Psoas muscle (tissue), 7 donors: ENCODE measurements at regions not wholly inside any gene's neighbourhood (a gene's known extent, or its start where the extent isn't known, plus 50 kb on each side); places are given as distances from the start of the nearest gene placed in this dataset.

ENCODE experiments used
- ATAC-seq, 4 donors: fragments of 200-7000 bp; cut with Tn5 transposase; one replicate each; pipeline ENCODE4 v1.9.1; 2020; ENCODE audit warnings: moderate library complexity in 3 of 4, mild to moderate bottlenecking in 2 of 4
- DNase-seq, 2 donors: peaks; one replicate each; pipeline ENCODE4 v3.0.0-alpha.2; 2020
- H3K27ac ChIP-seq: fragments of 200-600 bp; one replicate; pipeline ENCODE4 v1.8.0; 2022
- H3K27me3 ChIP-seq, 3 donors: fragments of 200-600 bp in 1 of 3; one replicate each; pipeline versions ENCODE4 v1.6.1 to v1.8.0; 2013 to 2022; ENCODE audit warnings: low read length in 2 of 3, mild to moderate bottlenecking in 2 of 3, moderate library complexity in 1 of 3; ENCODE audit not compliant: insufficient read depth in 3 of 3
- H3K36me3 ChIP-seq, 2 donors: fragments of 200-600 bp in 1 of 2; one replicate each; pipeline versions ENCODE4 v1.6.1 to v1.8.0; 2013 to 2022; ENCODE audit warnings: low read depth in 1 of 2, mild to moderate bottlenecking in 1 of 2, moderate library complexity in 1 of 2; ENCODE audit not compliant: insufficient read depth in 1 of 2
- H3K4me1 ChIP-seq: fragments of 200-600 bp; one replicate; pipeline ENCODE4 v1.8.0; 2022
- H3K4me3 ChIP-seq: fragments of 200-600 bp; one replicate; pipeline ENCODE4 v1.8.0; 2022; ENCODE audit warnings: mild to moderate bottlenecking
- H3K9me3 ChIP-seq: fragments of 200-600 bp; one replicate; pipeline ENCODE4 v1.8.0; 2022
- WGBS, 3 donors: extraction: QIAGEN DNeasy Blood & Tissue Kit; methylation state at CpG; one replicate each; pipeline versions ENCODE4 v1.1.6 to v1.1.7; 2013; 5-methylcytosine and 5-hydroxymethylcytosine counted together
- intact Hi-C, 2 donors: fragments of 100-400 bp; cut with DNase I; formaldehyde crosslinking; loops; one replicate each; pipeline versions ENCODE4 v1.11.0 to v1.14.2; 2022
- TF ChIP-seq, protein P1 (sequence below): fragments of 200-600 bp; IDR thresholded peaks from one replicate; pipeline ENCODE4 v1.8.0; 2022; ENCODE audit warnings: antibody characterized with exemption
- donor health status: healthy with polysubstance abuse.
- donor health status: DM: no; HTN: no; CAD: no; lungs with moderate emphysema.
- donor health status: Bipolar disorder and iron deficiency.
- donor health status: healthy.
- donor health status: DM: yes; HTN: yes; CAD: no.
- donor health status: DM: no; HTN: no; CAD: no.
- donor health status: DM: yes; HTN: yes; CAD: no.

- intact Hi-C loops, result no loop called here
- Histone ChIP-seq H3K4me3 (no peak overlapping the region), H3K36me3 (no peaks in the 10 kb centered on the region), H3K27me3 (peaks cover 5 to 81% (median 25%) of the 10 kb centered on the region in 3 donors), H3K9me3 (no peaks in the 10 kb centered on the region), H3K4me1 (peaks cover 3% of the 10 kb centered on the region), H3K27ac (no peak overlapping the region)
- 1 to 2% (median 1%) methylated on average over 43 to 50 of the region's 50 CpGs for WGBS, 3 donors
- TF ChIP-seq, protein P1, sequence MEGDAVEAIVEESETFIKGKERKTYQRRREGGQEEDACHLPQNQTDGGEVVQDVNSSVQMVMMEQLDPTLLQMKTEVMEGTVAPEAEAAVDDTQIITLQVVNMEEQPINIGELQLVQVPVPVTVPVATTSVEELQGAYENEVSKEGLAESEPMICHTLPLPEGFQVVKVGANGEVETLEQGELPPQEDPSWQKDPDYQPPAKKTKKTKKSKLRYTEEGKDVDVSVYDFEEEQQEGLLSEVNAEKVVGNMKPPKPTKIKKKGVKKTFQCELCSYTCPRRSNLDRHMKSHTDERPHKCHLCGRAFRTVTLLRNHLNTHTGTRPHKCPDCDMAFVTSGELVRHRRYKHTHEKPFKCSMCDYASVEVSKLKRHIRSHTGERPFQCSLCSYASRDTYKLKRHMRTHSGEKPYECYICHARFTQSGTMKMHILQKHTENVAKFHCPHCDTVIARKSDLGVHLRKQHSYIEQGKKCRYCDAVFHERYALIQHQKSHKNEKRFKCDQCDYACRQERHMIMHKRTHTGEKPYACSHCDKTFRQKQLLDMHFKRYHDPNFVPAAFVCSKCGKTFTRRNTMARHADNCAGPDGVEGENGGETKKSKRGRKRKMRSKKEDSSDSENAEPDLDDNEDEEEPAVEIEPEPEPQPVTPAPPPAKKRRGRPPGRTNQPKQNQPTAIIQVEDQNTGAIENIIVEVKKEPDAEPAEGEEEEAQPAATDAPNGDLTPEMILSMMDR, result no peak
- DNase-seq, result no peak
- no peak for ATAC-seq
Observed at GRCh38 chr12:111034886-111035577, 114.7 kb upstream of the MYL2 start.

- ATAC-seq (no peak), DNase-seq (no peak)
- WGBS, 3 donors, result 0 to 1% (median 0%) methylated on average over 29 to 100 of the region's 100 CpGs
- no peaks in the 10 kb centered on the region for H3K36me3 ChIP-seq
- no peaks in the 10 kb centered on the region for H3K9me3 ChIP-seq
- intact Hi-C loops, result no loop called here
- H3K27me3 ChIP-seq, result peaks cover 5 to 88% (median 25%) of the 10 kb centered on the region in 3 donors
- TF ChIP-seq, protein P1, result no peak
- H3K4me1 ChIP-seq, result peaks cover 3% of the 10 kb centered on the region
- peak within 1 kb of the TSS; percentile 52 for H3K4me3 ChIP-seq
- H3K27ac ChIP-seq, result no peak within 1 kb of the TSS
Observed at GRCh38 chr12:111034083-111034885, 113.9 kb upstream of the MYL2 start, which contains the start of gene CUX2. TSS of gene CUX2 (plus strand) at chr12:111034165.

- TF ChIP-seq, protein P1, result no peak
- Histone ChIP-seq H3K4me1 (peaks cover 3% of the 10 kb centered on the region), H3K27ac (no peak overlapping the region), H3K9me3 (no peaks in the 10 kb centered on the region), H3K27me3 (peaks cover 9 to 95% (median 25%) of the 10 kb centered on the region in 3 donors), H3K4me3 (peak overlapping the region; percentile 52), H3K36me3 (no peaks in the 10 kb centered on the region)
- intact Hi-C loops, result no loop called here
- ATAC-seq (no peak), DNase-seq (no peak)
- 1% methylated on average over 39 to 89 of the region's 93 CpGs for WGBS, 3 donors
Observed at GRCh38 chr12:111033281-111034082, 113.1 kb upstream of the MYL2 start.

GRCh38 chr12:111032591-111032919 is 112.2 kb upstream of the MYL2 start:
- H3K4me3 ChIP-seq, result no peak overlapping the region
- peaks cover 3% of the 10 kb centered on the region for H3K4me1 ChIP-seq
- intact Hi-C loops, result no loop called here
- WGBS, 3 donors, result 27 to 36% (median 34%) methylated on average over 5 of the region's 5 CpGs
- H3K9me3 ChIP-seq, result no peaks in the 10 kb centered on the region
- no peaks in the 10 kb centered on the region for H3K36me3 ChIP-seq
- no peak overlapping the region for H3K27ac ChIP-seq
- H3K27me3 ChIP-seq, result peaks cover 9 to 95% (median 27%) of the 10 kb centered on the region in 3 donors
- DNase-seq (no peak), ATAC-seq (no peak)
- TF ChIP-seq, protein P1, result no peak
